ENCODE measurements at regions not wholly inside any gene's neighbourhood (a gene's known extent, or its start where the extent isn't known, plus 50 kb on each side); places are given as distances from the start of the nearest gene placed in this dataset.

DNA sequence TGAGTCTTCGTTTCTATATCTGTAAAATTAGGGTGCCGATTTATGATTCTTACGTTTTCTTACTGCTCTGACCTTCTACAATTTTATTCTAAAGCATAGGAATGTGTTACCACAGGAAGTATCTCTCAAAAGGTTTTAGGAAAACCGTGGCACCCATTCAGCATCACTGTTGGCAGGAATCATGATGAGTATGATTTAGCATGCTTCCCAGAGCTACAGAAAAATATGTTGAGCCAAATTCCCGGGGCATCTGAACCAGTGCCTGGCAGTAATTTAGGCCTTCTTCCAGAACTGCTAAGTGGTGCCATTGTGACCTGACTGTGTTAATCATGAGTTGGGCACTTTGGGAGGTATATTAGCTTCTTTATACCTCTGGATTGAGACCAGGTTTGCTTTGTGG lies 605.0 kb upstream of the RAG2 start:
- TF ChIP-seq POLR2A (IDR thresholded peaks at IDR 0.05; ENCODE audit: low read length) (no peak), GATA1 (IDR thresholded peaks at IDR 0.05; ENCODE audit: low read depth, low read length) (no peak)
